NCI-H2196 (cell line): ENCODE measurements at regions not wholly inside any gene's neighbourhood (a gene's known extent, or its start where the extent isn't known, plus 50 kb on each side); places are given as distances from the start of the nearest gene placed in this dataset.
"Not testable (repeated sequence)": the region's sequence is repeated elsewhere in the genome, so short reads cannot be mapped to it uniquely, and the experiment has no call there.

Experiments
- DNase-seq: peaks from one replicate; lab custom pipeline; 2025; ENCODE audit not compliant: unreplicated experiment; lab: John Stamatoyannopoulos, UW

GRCh38 chr7:124177891-124178290, 145.0 kb upstream of the TMEM229A start:
- DNase-seq: no peak

DNA sequence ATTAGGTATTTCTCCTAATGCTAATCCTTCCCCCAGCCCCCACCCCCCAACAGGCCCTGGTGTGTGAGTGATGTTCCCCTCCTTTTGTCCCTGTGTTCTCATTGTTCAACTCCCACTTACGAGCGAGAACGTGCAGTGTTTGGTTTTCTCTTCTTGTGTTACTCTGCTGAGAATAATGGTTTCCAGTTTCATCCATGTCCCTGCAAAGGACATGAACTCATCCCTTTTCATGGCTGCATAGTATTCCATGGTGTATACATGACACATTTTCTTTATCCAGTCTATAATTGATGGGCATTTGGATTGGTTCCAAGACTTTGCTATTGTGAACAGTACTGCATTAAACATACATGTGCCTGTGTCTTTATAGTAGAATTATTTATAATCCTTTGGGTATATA, 138.9 kb upstream of the TMEM229A start:
- not testable (repeated sequence) for DNase-seq

DNA sequence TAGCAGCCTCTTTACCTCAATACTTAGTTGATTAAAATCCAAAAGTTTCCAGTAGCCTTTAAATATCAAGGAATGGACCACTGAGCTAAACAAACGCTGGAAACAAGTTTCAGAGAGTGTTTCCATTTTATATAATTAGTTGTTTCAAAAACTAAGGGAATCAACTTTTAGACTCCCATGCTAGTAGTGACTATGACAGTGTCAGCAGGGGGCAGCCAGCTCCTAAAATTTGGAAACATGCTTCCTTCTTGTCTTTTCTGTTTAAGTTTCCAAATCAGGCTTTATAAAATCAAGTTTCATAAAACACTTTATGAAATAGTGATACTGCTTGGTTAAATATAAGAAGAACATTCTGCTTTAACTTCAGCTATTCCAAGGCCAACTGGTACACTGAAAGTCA, 138.2 kb upstream of the TMEM229A start:
- peak; percentile 14 for DNase-seq

DNA sequence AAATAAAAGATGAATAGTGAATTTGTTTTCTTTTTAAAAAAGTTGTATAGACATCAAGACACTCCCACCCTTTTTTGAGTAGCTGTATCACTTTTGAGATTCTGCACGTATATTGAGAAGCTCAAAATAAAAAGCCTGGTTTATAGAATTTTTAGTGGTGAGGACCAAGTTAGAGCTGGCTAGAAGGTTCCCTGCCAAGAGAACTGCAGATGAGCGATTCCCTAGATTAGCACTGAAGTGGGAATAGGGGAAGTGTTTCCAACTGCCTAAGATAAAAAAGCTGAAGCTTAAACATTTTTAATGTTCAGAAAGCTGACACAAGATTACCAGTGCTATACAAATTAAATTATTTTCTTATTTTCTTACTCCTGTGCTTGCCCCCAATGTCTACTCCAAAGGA, 135.7 kb upstream of the TMEM229A start:
- no peak for DNase-seq

DNA sequence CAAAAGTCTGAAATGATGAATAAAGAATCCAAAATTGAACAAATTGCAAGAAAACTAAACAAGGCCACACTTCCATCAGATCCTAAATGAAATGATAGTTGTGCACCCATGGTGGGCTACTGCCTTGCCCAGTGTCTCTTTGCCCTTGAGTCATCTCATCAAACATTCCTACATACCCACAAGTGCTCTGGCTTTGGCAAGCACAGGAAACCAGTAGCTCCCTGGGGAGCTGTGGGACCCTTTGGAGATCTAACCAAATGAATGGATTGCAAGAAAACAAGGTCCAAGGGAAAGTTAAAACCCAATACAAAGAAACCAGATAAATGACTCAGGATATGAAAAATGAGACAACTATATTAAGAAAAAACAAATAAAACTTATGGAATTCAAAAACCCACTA, 129.8 kb upstream of the TMEM229A start:
- no peak for DNase-seq

DNA sequence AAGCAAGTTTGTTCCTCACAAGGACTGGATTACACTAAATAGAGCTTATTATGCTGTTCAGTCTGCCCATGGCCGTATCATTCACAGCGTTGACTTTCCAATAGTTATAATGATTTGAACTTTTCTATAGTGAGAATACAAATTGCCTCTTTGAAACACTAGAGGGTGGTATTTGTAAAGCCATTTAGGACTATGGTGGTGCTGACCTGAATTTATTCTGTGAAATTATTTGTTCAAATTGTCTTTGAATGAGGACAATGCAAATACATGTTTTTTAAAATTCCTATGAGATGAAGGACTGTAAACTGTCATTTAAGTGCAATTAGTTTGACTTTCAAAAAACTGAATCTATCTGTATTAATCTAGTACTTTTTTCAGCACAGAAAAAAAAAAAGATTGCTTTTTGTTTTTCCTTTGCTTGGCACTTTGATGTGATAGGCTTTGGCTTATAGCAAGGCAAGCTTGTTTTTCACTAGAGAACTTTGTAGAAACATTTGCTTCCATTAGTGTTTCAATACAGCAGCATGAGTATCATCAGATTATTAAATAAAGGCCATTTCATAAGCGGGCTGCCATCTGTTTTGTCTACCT, 122.7 kb upstream of the TMEM229A start:
- DNase-seq: peak; percentile 11

GRCh38 chr7:124152859-124153692, 120.2 kb upstream of the TMEM229A start:
- DNase-seq: peak; percentile 2

DNA sequence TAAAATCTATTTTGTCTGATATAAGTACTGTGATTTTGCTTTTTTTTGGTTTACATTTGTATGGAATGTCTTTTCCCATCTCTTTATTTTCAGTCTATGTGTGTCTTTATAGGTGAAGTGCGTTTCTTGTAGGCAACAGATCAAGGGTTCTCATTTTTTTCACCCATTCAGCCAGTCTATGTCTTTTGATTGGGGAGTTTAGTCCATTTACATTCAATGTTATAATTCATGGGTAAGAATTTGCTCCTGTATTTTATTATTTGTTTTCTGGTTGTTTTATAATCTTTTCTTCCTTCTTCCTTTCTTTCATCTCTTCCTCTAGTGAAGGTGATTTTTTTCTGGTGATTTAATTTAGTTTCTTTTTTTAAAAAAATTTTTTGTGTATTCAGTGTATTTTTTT, 104.8 kb upstream of the TMEM229A start:
- DNase-seq: no peak

- no peak for DNase-seq
Observed at GRCh38 chr7:124124201-124124600, 91.3 kb upstream of the TMEM229A start.

DNA sequence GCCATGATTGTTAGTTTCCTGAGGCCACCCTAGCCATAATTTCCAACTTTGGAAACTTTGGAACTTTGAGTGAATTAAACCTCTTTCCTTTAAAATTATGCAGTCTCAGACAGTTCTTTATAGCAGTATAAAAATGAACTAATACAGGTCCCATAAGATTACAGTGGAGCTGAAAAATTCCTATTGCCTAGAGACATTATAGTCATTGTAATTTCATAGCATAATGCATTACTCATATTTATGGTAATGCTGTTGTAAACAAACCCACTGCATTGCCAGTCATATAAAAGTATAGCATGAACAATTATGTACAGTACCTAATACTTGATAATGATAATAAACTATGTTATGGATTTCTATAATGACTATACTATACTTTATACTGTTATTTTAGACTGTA, 88.0 kb upstream of the TMEM229A start:
- DNase-seq: no peak

DNA sequence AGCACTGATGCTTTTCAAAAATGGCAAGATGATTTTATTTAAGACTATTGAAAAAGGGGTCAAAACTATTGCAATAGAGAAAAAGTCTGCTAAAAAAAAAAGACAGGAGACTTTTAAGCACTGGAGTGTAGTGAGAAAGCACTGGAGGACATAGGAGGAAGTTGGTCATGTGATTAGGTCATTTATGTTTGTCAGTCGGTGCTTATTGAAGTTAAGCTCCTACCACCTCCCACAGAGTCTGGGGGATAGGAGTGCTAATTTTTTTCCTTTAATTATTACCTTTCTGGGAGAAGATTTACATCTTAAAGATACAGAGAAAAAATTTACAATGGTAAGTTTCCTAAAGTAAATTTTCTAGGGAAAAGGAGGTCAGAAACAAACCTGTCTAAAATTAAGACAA, 80.2 kb upstream of the TMEM229A start:
- no peak for DNase-seq

DNA sequence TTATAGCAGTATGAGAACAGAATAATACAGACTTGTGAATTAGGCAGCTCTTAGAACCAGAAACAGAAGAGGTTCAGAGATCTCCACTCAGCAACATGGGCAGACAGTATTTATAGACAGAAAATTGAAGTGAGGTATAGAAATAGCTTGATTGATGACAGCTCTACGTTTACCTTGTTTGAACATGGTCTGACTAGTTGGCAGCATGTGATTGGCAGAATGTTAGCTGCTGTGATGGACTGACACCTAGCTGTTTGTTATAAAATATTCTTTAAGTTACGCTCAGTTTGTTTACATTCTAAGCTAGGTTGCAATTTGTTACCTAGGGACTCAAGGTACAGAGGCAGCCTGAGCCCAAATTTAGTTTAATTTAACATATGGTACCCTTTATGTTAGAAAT, 73.7 kb upstream of the TMEM229A start:
- no peak for DNase-seq

DNA sequence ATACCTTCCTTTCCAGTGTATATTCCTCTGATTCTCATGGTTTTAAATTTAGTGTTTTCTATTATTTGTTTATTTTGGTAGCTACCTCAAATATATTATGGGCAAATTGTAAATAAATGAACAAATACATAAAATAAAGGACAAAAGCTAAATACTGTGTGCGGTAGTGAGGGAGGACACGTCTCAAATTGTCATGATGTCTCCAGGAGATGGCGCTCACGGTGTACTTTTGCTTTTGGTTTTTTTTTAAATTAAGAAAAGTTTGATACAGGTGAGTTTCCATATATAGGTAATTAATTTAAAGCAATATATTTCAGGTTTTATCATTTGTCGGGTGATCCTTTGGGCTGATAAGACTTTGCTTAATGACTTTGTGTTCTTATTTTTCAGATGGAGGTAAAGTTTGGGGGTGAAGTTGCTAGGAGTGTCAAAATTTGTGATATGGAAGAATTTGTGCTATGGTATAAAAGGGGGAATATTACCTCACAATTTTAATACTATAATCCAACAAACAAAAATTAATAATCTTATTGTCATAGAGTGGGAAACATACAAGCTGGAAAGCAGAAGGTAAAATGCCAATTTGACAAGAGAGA, 68.4 kb upstream of the TMEM229A start:
- peak; percentile 8 for DNase-seq

DNA sequence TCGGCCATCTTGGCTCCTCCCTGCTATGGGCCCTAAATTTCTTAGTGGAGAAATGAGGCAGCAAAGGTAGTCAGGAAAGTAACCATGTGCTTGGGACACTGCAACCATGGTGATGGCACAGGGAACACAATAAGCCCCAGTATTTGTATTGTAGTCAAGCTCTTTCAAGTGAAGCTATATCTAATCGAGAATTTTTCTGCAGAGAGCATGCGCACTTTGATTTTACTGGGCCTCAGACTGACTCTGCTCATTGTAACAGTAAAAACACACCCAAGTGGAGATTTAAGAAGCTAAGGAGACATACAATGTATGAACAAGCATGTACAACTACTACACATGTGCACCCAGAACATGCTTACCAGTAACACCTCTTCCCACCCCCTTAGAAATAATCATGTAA, 67.3 kb upstream of the TMEM229A start:
- DNase-seq: no peak

DNA sequence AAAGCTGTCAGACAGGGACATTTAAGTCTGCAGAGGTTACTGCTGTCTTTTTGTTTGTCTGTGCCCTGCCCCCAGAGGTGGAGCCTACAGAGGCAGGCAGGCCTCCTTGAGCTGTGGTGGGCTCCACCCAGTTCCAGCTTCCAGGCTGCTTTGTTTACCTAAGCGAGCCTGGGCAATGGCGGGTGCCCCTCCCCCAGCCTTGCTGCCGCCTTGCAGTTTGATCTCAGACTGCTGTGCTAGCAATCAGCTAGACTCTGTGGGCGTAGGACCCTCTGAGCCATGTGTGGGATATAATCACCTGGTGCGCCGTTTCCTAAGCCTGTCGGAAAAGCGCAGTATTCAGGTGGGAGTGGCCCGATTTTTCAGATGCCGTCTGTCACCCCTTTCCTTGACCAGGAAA, 66.7 kb upstream of the TMEM229A start:
- not testable (repeated sequence) for DNase-seq

DNA sequence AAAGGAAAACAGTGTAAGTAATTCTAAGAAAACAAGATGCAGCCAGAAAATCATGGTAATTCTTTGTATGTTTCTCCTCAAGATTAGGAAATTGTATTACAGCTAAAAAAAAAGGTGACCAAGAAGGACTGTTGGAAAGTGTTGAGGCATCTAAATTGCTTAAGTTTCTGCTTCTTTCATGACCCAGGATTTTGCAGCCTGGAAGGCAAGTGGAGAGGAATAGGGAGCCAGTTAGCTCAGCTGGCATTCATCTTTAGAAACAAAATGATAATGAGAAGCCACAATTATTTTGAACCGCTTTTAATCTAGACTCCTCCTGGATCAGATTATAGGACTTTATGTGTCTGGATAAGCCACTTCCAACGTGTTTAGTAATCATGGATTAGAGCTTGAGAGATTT, 56.8 kb upstream of the TMEM229A start:
- no peak for DNase-seq

DNA sequence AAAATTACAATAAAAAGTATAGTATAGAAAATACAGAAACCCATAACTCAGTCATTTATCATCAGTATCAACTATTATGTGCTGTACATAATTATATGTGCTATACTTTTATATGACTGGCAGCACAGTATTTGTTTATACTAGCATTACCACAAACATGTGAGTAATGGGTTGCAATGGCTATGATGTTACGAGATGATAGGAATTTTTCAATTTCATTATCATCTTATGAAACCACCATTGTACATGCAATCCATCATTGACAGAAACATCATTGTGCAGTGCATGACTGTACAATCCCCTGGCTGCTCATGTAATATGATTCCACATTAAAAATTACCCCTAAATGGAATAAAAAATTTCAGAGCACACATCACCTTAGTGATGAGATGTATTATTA, 55.7 kb upstream of the TMEM229A start:
- DNase-seq: no peak

GRCh38 chr7:124086843-124087242, 54.0 kb upstream of the TMEM229A start:
- no peak for DNase-seq

GRCh38 chr7:124085179-124085578, 52.3 kb upstream of the TMEM229A start:
- no peak for DNase-seq

DNA sequence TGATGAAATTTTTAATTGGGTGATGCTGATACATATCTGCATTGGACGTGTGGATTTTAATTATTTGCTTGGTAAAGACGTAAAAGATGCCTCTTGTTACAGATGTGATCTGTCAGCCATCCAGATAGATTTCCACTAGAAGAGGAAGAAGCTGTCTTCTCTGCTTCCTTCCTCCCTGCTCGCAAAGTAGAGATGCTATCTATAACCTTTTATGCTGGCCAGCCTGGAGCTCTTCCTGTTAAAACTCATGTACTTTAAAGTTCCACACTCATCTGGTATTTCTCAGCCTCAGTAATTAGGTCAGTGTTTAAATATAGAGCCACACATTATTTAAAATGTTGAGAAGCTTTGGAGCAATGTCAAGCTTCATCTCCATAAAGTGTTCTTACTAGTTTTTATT, 51.2 kb upstream of the TMEM229A start:
- DNase-seq: no peak
